GM23248 (cell line): ENCODE measurements at regions not wholly inside any gene's neighbourhood (a gene's known extent, or its start where the extent isn't known, plus 50 kb on each side); places are given as distances from the start of the nearest gene placed in this dataset.

Source experiments
- EZH2 ChIP-seq: fragments of 200-600 bp; sonication (generic); IDR thresholded peaks from 2 replicates; pipeline ENCODE4 v1.6.1; 2018; ENCODE audit warnings: antibody characterized with exemption, mild to moderate bottlenecking; ENCODE audit not compliant: insufficient read depth, poor library complexity, severe bottlenecking
- EZH2phosphoT487 ChIP-seq: fragments of 200-600 bp; sonication (generic); IDR thresholded peaks from 2 replicates; pipeline ENCODE4 v1.6.1; 2018; ENCODE audit warnings: antibody characterized with exemption, moderate library complexity, mild to moderate bottlenecking, low read depth; ENCODE audit not compliant: insufficient read depth

DNA sequence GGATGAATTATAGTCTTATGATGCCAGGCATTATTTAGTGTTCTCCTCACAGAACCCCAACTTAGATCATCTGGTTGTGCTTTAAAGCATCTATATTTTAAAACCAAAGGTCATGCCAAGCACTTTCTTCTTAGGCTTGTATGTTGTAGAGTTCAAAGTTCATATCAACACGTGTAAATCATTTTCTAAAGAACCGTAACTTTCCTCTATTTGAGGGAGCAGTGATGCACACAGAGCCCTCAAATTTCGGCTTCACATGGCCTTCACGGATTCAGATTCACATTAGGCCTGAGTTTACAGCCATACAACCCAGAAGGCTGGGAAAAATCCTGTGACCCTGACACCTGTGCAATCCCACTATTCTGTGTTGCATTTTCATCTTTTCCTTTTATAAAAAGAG lies 52.1 kb upstream of the SEC16B start:
- TF ChIP-seq EZH2phosphoT487 (no peak), EZH2 (no peak)
